NCI-H128 (cell line): ENCODE measurements at regions not wholly inside any gene's neighbourhood (a gene's known extent, or its start where the extent isn't known, plus 50 kb on each side); places are given as distances from the start of the nearest gene placed in this dataset.
"Not testable (repeated sequence)": the region's sequence is repeated elsewhere in the genome, so short reads cannot be mapped to it uniquely, and the experiment has no call there.

Source experiments
- DNase-seq: peaks from one replicate; lab custom pipeline; 2025; ENCODE audit not compliant: unreplicated experiment; lab: John Stamatoyannopoulos, UW

GRCh38 chr4:13678186-13678924 lies 50.8 kb upstream of the BOD1L1 start:
- DNase-seq = no peak

DNA sequence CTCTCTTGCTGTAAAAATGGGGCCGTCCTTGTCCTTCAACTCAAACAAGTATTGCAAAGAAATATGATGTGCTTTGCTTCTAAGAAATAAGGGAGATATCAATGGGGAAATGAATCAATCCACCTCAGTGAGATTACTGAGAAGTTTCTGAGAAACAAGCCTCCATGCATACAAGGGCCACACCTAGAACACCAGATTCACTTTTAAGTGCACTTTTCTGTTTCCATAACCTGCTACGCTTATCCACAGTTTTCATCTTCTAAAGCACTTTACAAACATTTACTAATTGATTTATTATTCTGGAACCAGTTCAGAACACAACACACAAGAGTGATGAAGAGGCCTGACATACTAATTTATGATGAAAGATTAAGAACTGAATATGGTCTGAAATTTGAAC lies 54.0 kb upstream of the BOD1L1 start:
- DNase-seq = no peak

DNA sequence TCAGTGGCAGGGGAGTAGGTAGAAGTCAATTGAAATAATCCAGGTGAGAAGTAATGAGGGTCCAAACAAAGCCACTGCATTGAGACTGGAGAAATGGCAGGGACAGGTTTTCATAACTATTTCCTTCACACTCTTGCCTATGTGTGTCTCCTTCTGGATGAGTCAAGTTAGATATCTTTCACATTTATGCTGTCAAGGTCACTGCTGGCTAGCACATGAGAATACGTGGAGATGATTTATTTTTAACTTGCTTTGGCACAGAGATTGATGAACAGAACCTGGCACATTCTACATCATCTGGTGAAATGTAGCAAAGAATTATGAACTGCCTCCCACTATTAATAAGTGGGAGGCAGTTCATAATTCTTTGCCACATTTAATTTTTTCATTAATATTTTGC lies 66.7 kb upstream of the BOD1L1 start:
- no peak for DNase-seq

DNA sequence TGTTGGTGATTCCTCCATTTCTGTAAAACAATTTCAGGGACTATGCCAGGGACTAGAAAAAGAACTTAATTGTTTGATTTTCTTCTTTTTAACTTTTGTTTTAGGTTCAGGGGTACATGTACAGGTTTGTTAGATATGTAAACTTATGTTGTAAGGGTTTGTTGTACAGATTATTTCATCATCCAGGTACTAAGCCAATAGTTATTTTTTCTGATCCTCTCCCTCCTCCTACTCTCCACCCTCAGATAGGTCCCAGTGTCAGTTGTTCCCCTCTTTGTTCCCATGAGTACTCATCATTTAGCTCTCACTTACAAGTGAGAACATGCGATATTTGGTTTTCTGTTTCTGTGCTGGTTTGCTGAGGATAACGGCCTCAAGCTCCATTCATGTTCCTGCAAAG lies 70.8 kb upstream of the BOD1L1 start:
- no peak for DNase-seq

- DNase-seq = no peak
Observed at GRCh38 chr4:13700021-13700857, 72.7 kb upstream of the BOD1L1 start.

- DNase-seq = not testable (repeated sequence)
Observed at GRCh38 chr4:13700858-13701140, 73.3 kb upstream of the BOD1L1 start.

DNA sequence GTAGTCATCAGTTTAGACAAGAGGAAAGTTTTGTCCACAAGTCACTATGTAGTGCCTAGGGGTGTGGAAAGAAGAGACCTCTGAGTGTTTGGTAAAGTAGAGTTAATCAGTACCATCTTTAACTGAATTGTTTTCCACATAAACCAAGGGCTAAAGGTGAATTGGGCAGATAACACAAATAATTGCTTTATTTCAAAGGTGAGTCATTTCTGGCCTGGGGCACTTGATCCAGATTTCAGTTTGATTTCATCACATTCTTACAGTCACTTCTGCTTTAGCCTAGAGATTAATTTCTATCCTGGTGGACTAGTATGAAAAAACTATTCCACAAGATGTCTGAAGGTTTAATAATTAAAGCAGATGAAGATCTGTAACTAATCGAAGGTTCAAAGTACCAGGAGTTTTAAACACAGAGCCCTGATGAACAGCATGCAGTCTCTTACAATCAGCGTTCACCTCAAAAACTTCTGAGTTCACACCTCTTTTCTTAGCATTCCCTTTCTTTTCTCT lies 74.5 kb upstream of the BOD1L1 start:
- DNase-seq = no peak

- no peak for DNase-seq
Observed at GRCh38 chr4:13703096-13703495, 75.6 kb upstream of the BOD1L1 start.

GRCh38 chr4:13704035-13704434 lies 76.5 kb upstream of the BOD1L1 start:
- no peak for DNase-seq

DNA sequence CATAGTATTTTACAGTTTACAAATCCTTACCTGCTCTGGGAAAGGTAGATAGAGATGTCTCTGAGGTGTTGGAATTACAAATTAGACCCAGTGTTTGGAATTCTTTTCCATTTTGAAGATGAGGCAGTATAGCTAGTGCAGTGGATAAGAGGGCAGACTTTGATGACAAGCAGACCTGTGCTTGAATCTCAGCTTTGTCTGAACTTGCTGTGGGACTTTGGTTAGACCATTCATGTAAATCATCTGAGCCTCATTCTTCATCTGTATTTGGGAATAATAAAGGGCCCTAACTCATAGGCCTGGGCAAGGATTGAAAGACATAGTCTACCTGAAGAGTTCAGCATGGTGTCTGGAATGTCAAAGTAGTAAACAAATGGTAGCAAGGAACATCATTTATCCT lies 77.2 kb upstream of the BOD1L1 start:
- DNase-seq = no peak

DNA sequence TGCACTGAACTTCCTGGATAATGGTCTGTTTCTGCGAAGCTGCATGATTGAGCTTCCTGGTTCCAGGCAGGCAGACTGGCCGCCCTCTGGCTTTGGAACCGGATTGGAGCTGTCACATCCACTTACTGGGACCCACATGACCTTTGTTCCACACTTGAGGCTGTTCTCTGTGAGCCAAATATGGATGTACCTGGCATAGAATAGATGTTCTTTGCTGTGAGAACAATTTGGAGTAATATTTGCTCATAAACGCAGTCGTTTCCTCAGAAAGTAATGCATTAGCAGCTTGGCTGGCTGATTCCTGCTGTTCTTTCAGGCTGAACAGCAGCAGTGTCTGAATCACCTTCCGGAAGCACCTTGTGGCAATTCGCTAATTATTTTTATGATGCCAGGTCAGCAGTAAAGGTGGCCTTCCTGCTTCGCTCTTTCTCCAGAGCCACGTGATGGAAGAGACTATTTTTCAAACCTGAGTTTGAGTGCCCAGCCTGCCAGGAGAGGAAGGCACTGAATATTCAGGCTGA lies 78.1 kb upstream of the BOD1L1 start:
- no peak for DNase-seq

DNA sequence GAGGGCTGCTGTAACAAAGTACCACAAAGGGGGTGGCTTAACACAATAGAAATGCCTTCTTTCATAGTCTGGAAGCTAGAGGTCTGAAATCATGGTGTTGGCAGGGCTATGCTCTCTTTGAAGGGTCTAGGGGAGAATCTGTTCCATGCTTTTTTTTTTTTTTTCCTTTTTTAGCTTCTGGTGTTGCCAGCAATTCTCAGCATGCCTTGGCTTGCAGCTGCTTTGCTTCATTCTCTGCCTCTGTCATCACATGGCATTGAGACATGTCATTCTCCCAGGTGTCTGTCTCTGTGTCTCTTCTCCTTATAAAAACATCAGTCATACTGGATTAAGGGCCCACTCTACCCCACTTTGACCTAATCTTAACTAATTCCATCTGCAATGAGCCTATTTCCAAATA lies 78.6 kb upstream of the BOD1L1 start:
- no peak for DNase-seq

GRCh38 chr4:13706716-13707115 lies 79.2 kb upstream of the BOD1L1 start:
- no peak for DNase-seq

GRCh38 chr4:13710246-13710885 lies 82.8 kb upstream of the BOD1L1 start:
- no peak for DNase-seq

GRCh38 chr4:13711233-13711785 lies 83.8 kb upstream of the BOD1L1 start:
- DNase-seq = no peak

DNA sequence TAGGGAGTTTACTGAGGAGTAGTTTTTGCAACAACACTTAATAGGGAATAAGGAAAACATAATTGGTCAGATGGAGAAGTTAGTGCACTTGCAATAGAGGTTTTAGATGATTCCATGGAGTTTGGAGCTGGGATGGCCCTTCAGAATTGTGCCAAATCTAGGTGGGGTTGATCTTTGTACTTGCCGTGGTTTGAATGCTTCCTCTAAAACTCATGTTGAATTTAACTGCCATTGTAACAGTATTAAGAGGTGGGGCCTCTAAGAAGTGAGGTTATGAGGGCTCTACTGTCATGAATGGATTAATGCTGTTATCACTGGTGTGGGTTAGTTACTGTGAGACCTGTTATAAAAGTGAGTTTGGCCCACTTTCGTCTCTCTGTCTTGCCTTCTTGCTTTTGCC lies 94.4 kb upstream of the BOD1L1 start:
- DNase-seq = no peak

DNA sequence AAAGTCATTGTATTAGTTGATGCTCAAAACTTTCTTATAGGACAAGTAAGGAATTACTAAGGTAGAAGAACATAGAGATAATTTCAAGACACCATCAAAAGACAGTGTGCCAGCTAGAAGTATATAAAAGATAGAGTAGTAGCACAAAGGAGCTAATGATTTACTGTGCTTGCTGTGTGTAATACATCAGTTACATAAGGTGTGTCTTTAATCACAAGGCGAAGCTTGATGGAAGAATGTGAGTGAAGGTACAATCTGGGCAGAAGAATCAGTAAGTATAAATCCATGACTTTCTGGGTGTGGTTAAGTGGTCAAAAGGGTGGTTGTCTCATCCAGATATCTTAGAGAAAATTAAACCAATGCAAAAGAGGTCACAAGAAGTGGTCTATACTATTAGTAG lies 95.1 kb upstream of the BOD1L1 start:
- no peak for DNase-seq

GRCh38 chr4:13728761-13729160 lies 101.2 kb upstream of the BOD1L1 start:
- DNase-seq = no peak

DNA sequence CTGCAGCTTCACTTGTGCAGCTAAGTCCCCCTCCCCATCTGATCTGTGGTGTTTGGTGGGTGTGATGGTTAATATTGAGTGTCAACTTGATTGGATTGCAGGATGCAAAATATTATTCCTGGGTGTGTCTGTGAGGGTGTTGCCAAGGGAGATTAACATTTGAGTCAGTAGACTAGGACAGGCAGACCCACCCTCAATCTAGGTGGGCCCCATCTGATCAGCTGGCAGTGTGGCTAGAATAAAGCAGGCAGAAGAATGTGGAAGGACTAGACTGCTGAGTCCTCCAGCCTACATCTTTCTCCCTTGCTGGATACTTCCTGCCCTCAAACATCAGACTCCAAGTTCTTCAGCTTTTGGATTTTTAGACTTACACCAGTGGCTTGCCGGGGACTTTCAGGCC lies 103.5 kb upstream of the BOD1L1 start:
- DNase-seq = no peak

GRCh38 chr4:13733817-13734216 lies 106.3 kb upstream of the BOD1L1 start:
- DNase-seq = no peak

DNA sequence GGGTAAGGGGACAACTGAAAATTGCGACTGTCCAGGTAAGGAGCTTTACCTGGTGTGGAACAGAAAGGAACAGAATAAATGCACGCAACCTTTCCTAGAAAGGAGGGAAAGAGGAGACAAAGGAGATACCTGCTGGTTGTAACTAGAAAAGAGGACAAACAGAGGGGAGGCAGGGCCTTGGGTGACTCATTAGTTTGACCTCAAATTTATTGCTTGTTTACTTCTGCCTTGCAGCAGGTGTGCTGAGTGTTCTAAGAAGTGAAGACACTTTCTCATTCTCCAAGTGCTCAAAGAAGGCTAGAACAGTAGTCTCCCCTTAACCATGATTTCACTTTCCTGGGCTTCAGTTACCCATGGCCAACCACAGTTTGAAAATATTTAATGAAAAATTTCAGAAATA lies 123.1 kb upstream of the BOD1L1 start:
- no peak for DNase-seq

- DNase-seq = not testable (repeated sequence)
Observed at GRCh38 chr4:13761581-13761980, 134.1 kb upstream of the BOD1L1 start.
